ENCODE measurements at regions not wholly inside any gene's neighbourhood (a gene's known extent, or its start where the extent isn't known, plus 50 kb on each side); places are given as distances from the start of the nearest gene placed in this dataset.

- DNase-seq: no peak
These were observed 97.9 kb upstream of the ZNF469 start for GRCh38 chr16:88284626-88285513.

GRCh38 chr16:88285514-88285822, 97.3 kb upstream of the ZNF469 start:
- no peak for DNase-seq

GRCh38 chr16:88286301-88286923, 96.3 kb upstream of the ZNF469 start:
- DNase-seq: no peak

- DNase-seq: no peak
These were observed 95.5 kb upstream of the ZNF469 start for GRCh38 chr16:88287219-88287618.

- no peak for DNase-seq
These were observed 94.5 kb upstream of the ZNF469 start for GRCh38 chr16:88288303-88288702.

GRCh38 chr16:88289001-88289400, 93.8 kb upstream of the ZNF469 start:
- DNase-seq: no peak

GRCh38 chr16:88289561-88289960, 93.2 kb upstream of the ZNF469 start:
- no peak for DNase-seq

GRCh38 chr16:88289968-88290401, 92.8 kb upstream of the ZNF469 start:
- DNase-seq: no peak

GRCh38 chr16:88290850-88291830, 91.6 kb upstream of the ZNF469 start:
- no peak for DNase-seq

GRCh38 chr16:88292007-88292970, 90.5 kb upstream of the ZNF469 start:
- no peak for DNase-seq

- DNase-seq: no peak
These were observed 89.7 kb upstream of the ZNF469 start for GRCh38 chr16:88293097-88293496.

GRCh38 chr16:88295671-88296436, 86.9 kb upstream of the ZNF469 start:
- no peak for DNase-seq

- DNase-seq: no peak
These were observed 86.2 kb upstream of the ZNF469 start for GRCh38 chr16:88296437-88297177.

GRCh38 chr16:88297178-88297720, 85.5 kb upstream of the ZNF469 start:
- DNase-seq: no peak

GRCh38 chr16:88298181-88298832, 84.5 kb upstream of the ZNF469 start:
- no peak for DNase-seq

GRCh38 chr16:88298833-88299745, 83.7 kb upstream of the ZNF469 start:
- no peak for DNase-seq

- DNase-seq: no peak
These were observed 82.9 kb upstream of the ZNF469 start for GRCh38 chr16:88299751-88300462.

All from left kidney (tissue), 1 donor.